GM18868 (cell line): ENCODE measurements at regions not wholly inside any gene's neighbourhood (a gene's known extent, or its start where the extent isn't known, plus 50 kb on each side); places are given as distances from the start of the nearest gene placed in this dataset.
"Not testable (repeated sequence)": the region's sequence is repeated elsewhere in the genome, so short reads cannot be mapped to it uniquely, and the experiment has no call there.

Experiments
- ATAC-seq: cut with Tn5 transposase; IDR thresholded peaks from one replicate; pipeline ENCODE4 v1.9.1; 2021; ENCODE audit warnings: mild to moderate bottlenecking, moderate library complexity; ENCODE audit not compliant: unreplicated experiment

- ATAC-seq = no peak
Observed at GRCh38 chr2:204407204-204408014, 137.9 kb upstream of the PARD3B start.

- ATAC-seq = not testable (repeated sequence)
Observed at GRCh38 chr2:204412782-204413181, 132.5 kb upstream of the PARD3B start.

- ATAC-seq = no peak
Observed at GRCh38 chr2:204415406-204416181, 129.7 kb upstream of the PARD3B start.

- no peak for ATAC-seq
Observed at GRCh38 chr2:204416236-204416635, 129.0 kb upstream of the PARD3B start.

- no peak for ATAC-seq
Observed at GRCh38 chr2:204425821-204426220, 119.5 kb upstream of the PARD3B start.

GRCh38 chr2:204428675-204429074, 116.6 kb upstream of the PARD3B start:
- ATAC-seq = no peak

GRCh38 chr2:204431529-204431928, 113.7 kb upstream of the PARD3B start:
- no peak for ATAC-seq

- no peak for ATAC-seq
Observed at GRCh38 chr2:204432196-204432595, 113.1 kb upstream of the PARD3B start.

GRCh38 chr2:204434660-204435462, 110.4 kb upstream of the PARD3B start:
- no peak for ATAC-seq

- no peak for ATAC-seq
Observed at GRCh38 chr2:204436230-204436629, 109.0 kb upstream of the PARD3B start.

- no peak for ATAC-seq
Observed at GRCh38 chr2:204437408-204437807, 107.9 kb upstream of the PARD3B start.

GRCh38 chr2:204437815-204438756, 107.2 kb upstream of the PARD3B start:
- ATAC-seq = no peak

GRCh38 chr2:204441316-204441715, 104.0 kb upstream of the PARD3B start:
- ATAC-seq = no peak

GRCh38 chr2:204445149-204445548, 100.1 kb upstream of the PARD3B start:
- no peak for ATAC-seq

GRCh38 chr2:204447722-204448121, 97.6 kb upstream of the PARD3B start:
- ATAC-seq = no peak

- no peak for ATAC-seq
Observed at GRCh38 chr2:204449977-204450376, 95.3 kb upstream of the PARD3B start.

- ATAC-seq = no peak
Observed at GRCh38 chr2:204451766-204452165, 93.5 kb upstream of the PARD3B start.

- no peak for ATAC-seq
Observed at GRCh38 chr2:204452464-204453023, 92.7 kb upstream of the PARD3B start.

GRCh38 chr2:204453730-204454167, 91.5 kb upstream of the PARD3B start:
- no peak for ATAC-seq
